ENCODE measurements at regions not wholly inside any gene's neighbourhood (a gene's known extent, or its start where the extent isn't known, plus 50 kb on each side); places are given as distances from the start of the nearest gene placed in this dataset.
"Not testable (repeated sequence)": the region's sequence is repeated elsewhere in the genome, so short reads cannot be mapped to it uniquely, and the experiment has no call there.

GRCh38 chr12:107856096-107856495 is 81.6 kb downstream of the ASCL4 start:
- DNase-seq (ENCODE audit: low spot score): no peak
- in situ Hi-C loops (cut with MboI; ENCODE audit: low sequenced_read_pairs, unreplicated experiment): no loop called here
- TF ChIP-seq CTCF (IDR thresholded peaks at IDR 0.05; ENCODE audit: borderline replicate concordance, control extremely low read depth, extremely low read depth, insufficient read depth, missing control alignments): no peak

- TF ChIP-seq CTCF (IDR thresholded peaks at IDR 0.05; ENCODE audit: borderline replicate concordance, control extremely low read depth, extremely low read depth, insufficient read depth, missing control alignments): no peak
- in situ Hi-C loops (cut with MboI; ENCODE audit: low sequenced_read_pairs, unreplicated experiment): no loop called here
- DNase-seq (ENCODE audit: low spot score): no peak
Measured at GRCh38 chr12:107857191-107857590, 82.7 kb downstream of the ASCL4 start.

GRCh38 chr12:107859367-107859766 is 84.9 kb downstream of the ASCL4 start:
- in situ Hi-C loops (cut with MboI; ENCODE audit: low sequenced_read_pairs, unreplicated experiment): no loop called here
- DNase-seq (ENCODE audit: low spot score): no peak
- no peak for TF ChIP-seq CTCF (IDR thresholded peaks at IDR 0.05; ENCODE audit: borderline replicate concordance, control extremely low read depth, extremely low read depth, insufficient read depth, missing control alignments)

GRCh38 chr12:107864235-107864634 is 89.7 kb downstream of the ASCL4 start:
- DNase-seq (ENCODE audit: low spot score): no peak
- TF ChIP-seq CTCF (IDR thresholded peaks at IDR 0.05; ENCODE audit: borderline replicate concordance, control extremely low read depth, extremely low read depth, insufficient read depth, missing control alignments): no peak
- in situ Hi-C loops (cut with MboI; ENCODE audit: low sequenced_read_pairs, unreplicated experiment): no loop called here

GRCh38 chr12:107864727-107865126 is 90.2 kb downstream of the ASCL4 start:
- in situ Hi-C loops (cut with MboI; ENCODE audit: low sequenced_read_pairs, unreplicated experiment); DNase-seq (ENCODE audit: low spot score): not testable (repeated sequence)

GRCh38 chr12:107873223-107873622 is 98.7 kb downstream of the ASCL4 start:
- in situ Hi-C loops (cut with MboI; ENCODE audit: low sequenced_read_pairs, unreplicated experiment): no loop called here
- peak; percentile 23 for DNase-seq (ENCODE audit: low spot score)
- TF ChIP-seq CTCF (IDR thresholded peaks at IDR 0.05; ENCODE audit: borderline replicate concordance, control extremely low read depth, extremely low read depth, insufficient read depth, missing control alignments): no peak

GRCh38 chr12:107875786-107876185 is 101.3 kb downstream of the ASCL4 start:
- in situ Hi-C loops (cut with MboI; ENCODE audit: low sequenced_read_pairs, unreplicated experiment): no loop called here
- peak; percentile 21 for DNase-seq (ENCODE audit: low spot score)
- no peak for TF ChIP-seq CTCF (IDR thresholded peaks at IDR 0.05; ENCODE audit: borderline replicate concordance, control extremely low read depth, extremely low read depth, insufficient read depth, missing control alignments)

All from GM13976 (cell line).